ENCODE measurements at regions not wholly inside any gene's neighbourhood (a gene's known extent, or its start where the extent isn't known, plus 50 kb on each side); places are given as distances from the start of the nearest gene placed in this dataset.

DNA sequence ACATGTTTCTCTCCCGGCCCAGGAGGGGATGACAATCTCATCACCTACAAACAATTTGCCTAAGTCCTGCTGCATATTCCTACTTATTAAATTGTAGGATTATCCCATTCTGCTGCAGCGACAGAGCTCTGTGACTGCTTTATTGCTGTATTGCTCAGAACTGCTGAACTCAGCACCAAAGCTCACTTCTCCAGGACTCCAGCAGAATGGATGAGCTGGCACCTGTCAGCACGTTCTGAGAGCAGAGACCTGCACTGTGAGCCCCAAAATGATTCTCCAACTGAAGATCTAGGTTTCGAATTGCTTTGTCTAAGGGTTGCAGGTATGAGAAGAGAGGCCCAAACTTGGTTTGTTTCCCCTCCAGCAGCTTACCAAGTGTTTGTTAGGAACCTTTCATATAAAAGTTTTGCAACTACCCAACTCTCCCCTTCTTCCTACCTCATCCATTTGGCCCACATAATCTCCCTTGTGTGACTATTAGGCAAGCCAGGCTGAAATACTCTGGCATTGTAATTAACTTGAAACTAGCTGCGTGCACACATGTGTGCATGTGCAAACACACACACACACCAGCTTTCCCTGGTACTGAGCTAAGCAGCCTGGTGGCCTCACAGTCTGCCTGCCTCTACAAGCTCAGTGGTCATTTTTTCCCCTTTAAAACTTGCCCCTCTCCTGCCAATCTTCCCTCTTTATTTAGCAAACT is 161.4 kb upstream of the CAMK1G start:
- TF ChIP-seq POLR2A (IDR thresholded peaks at IDR 0.05) (no peak), POLR2AphosphoS5 (IDR thresholded peaks at IDR 0.05) (no peak), EP300 (IDR thresholded peaks at IDR 0.05; ENCODE audit: low read depth) (no peak)
- TF ChIP-seq, protein P1, sequence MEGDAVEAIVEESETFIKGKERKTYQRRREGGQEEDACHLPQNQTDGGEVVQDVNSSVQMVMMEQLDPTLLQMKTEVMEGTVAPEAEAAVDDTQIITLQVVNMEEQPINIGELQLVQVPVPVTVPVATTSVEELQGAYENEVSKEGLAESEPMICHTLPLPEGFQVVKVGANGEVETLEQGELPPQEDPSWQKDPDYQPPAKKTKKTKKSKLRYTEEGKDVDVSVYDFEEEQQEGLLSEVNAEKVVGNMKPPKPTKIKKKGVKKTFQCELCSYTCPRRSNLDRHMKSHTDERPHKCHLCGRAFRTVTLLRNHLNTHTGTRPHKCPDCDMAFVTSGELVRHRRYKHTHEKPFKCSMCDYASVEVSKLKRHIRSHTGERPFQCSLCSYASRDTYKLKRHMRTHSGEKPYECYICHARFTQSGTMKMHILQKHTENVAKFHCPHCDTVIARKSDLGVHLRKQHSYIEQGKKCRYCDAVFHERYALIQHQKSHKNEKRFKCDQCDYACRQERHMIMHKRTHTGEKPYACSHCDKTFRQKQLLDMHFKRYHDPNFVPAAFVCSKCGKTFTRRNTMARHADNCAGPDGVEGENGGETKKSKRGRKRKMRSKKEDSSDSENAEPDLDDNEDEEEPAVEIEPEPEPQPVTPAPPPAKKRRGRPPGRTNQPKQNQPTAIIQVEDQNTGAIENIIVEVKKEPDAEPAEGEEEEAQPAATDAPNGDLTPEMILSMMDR (IDR thresholded peaks at IDR 0.05): no peak
